ENCODE measurements at regions not wholly inside any gene's neighbourhood (a gene's known extent, or its start where the extent isn't known, plus 50 kb on each side); places are given as distances from the start of the nearest gene placed in this dataset.

DNA sequence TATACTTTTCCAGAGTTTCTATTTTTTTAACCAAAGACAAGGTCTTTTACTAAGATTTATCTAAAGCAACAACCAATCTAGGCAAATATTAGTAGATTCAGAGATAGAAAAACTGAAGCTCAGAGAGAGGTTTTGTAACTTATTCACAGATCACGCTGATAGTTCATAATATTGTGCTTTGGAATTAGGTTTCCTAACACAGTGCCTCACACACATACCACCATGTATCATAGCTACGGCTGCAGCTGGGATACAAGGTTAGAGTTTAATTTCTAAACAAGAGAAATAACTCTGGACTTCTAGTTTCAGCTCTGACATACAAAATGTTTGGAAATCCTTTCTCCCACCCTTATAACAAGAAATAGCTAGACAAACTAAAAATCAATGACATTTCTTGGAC lies 565.7 kb downstream of the PYDC2 start:
- TF ChIP-seq, protein P1, sequence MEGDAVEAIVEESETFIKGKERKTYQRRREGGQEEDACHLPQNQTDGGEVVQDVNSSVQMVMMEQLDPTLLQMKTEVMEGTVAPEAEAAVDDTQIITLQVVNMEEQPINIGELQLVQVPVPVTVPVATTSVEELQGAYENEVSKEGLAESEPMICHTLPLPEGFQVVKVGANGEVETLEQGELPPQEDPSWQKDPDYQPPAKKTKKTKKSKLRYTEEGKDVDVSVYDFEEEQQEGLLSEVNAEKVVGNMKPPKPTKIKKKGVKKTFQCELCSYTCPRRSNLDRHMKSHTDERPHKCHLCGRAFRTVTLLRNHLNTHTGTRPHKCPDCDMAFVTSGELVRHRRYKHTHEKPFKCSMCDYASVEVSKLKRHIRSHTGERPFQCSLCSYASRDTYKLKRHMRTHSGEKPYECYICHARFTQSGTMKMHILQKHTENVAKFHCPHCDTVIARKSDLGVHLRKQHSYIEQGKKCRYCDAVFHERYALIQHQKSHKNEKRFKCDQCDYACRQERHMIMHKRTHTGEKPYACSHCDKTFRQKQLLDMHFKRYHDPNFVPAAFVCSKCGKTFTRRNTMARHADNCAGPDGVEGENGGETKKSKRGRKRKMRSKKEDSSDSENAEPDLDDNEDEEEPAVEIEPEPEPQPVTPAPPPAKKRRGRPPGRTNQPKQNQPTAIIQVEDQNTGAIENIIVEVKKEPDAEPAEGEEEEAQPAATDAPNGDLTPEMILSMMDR (IDR thresholded peaks at IDR 0.05; ENCODE audit: low read depth, low read length, missing control alignments) = no peak
- no peak overlapping the region for H3K4me3 ChIP-seq (ENCODE audit: low read depth, low read length)
- in situ Hi-C loops (cut with HindIII; ENCODE audit: low sequenced_read_pairs) = no loop called here
- DNase-seq (ENCODE audit: low read depth) = no peak

GRCh38 chr3:192031941-192032340 lies 571.0 kb downstream of the PYDC2 start:
- H3K4me3 ChIP-seq (ENCODE audit: low read depth, low read length) = no peak overlapping the region
- DNase-seq (ENCODE audit: low read depth) = no peak
- in situ Hi-C loops (cut with HindIII; ENCODE audit: low sequenced_read_pairs) = no loop called here
- TF ChIP-seq, protein P1 (IDR thresholded peaks at IDR 0.05; ENCODE audit: low read depth, low read length, missing control alignments) = no peak

DNA sequence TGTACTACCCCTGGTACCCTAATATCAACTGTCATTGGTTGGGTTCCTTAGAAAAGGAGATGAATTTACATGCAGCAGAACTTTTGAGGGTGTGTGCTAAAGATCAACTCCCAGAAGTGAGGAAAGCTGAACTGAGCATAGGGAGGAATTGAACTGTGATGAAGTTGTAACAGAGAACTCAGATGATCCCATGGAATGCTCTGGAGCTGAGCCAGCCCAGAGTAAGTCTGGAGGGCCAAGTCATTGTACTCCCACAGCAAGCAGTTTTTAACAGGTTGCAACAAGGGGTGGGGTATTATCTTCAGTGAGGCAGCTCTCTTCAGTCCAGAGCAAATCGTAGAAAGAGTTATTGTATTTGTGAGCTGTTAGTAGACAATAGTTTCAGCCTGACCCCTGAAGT lies 572.3 kb downstream of the PYDC2 start:
- in situ Hi-C loops (cut with HindIII; ENCODE audit: low sequenced_read_pairs) = no loop called here
- DNase-seq (ENCODE audit: low read depth) = peak; percentile 18
- TF ChIP-seq, protein P1 (IDR thresholded peaks at IDR 0.05; ENCODE audit: low read depth, low read length, missing control alignments) = no peak
- H3K4me3 ChIP-seq (ENCODE audit: low read depth, low read length) = no peak overlapping the region

DNA sequence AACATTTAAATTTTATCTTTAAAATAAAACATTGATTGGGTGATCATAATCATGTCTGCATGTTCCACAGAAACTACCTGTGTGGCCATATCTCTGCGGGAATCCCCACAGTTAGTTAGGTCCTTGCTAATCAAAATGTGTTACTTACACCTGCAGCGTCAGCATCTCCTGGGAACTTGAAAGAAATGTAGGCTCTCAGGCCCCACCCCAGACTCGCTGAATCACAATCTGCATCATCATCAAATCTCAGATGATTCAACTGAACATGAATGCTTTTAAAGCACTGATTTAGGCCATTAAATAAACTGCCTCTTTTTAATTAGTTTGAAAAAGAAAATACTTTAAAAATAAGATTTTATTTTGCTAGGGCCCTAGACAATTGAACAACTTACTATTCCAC lies 577.8 kb downstream of the PYDC2 start:
- TF ChIP-seq, protein P1 (IDR thresholded peaks at IDR 0.05; ENCODE audit: low read depth, low read length, missing control alignments) = no peak
- H3K4me3 ChIP-seq (ENCODE audit: low read depth, low read length) = no peak overlapping the region
- in situ Hi-C loops (cut with HindIII; ENCODE audit: low sequenced_read_pairs) = no loop called here
- no peak for DNase-seq (ENCODE audit: low read depth)

DNA sequence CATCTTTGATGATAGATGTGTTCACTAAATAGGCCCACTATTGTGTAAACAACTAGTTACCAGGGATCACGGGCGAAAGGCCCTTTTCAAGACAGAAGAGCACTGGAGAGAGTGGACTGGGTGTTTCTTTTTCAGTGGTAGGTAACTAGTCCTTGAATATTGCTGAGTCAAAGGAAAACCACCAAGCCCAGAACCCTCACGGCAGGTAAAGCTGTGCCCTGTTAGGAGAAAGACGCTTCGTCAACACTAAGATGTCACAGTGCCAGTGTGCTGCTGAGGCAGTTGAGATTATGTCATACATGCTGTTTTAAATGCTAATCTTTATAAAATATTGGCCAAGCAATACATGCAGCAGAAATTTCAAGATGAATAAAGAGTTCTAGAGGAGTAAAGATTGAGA lies 578.6 kb downstream of the PYDC2 start:
- TF ChIP-seq, protein P1 (IDR thresholded peaks at IDR 0.05; ENCODE audit: low read depth, low read length, missing control alignments) = no peak
- in situ Hi-C loops (cut with HindIII; ENCODE audit: low sequenced_read_pairs) = no loop called here

DNA sequence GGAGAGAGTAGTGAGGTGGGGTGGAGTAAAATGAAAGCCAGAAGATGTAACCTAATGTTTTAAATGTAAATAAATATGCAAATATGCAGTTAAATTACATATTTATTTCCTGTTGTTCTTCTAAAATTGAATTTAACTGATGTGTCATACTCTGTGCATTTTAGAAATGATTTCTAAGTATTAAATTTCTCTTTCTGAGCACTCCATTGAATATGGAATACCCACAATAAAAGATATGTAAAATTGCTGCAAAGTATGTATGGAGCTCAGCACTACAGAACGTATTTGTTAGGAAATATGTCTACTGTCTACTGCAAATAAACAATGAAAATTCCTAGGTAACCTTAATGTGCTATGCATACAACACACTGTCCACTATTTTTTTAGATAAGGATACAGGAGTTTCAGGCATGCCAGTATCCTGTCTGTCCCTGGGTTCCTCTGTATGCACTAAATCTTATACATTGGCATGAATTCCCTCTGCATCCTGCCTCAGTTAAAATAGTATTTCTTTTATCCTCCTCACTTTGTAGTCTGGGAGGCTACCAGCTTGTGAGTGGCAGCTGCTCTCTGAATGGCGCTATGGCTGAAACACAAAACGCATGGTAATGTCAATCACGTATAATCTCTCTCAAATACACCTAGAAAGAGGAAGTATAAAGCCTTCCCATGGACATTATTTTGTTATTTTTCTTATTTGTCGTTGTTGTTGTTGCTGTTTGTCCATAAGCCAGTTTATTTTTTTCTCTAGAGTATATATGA lies 579.5 kb downstream of the PYDC2 start:
- TF ChIP-seq, protein P1 (IDR thresholded peaks at IDR 0.05; ENCODE audit: low read depth, low read length, missing control alignments) = no peak
- in situ Hi-C loops (cut with HindIII; ENCODE audit: low sequenced_read_pairs) = no loop called here
- no peak overlapping the region for H3K4me3 ChIP-seq (ENCODE audit: low read depth, low read length)
- DNase-seq (ENCODE audit: low read depth) = no peak

More for the DNA sequence above, 578.6 kb downstream of the PYDC2 start:
- no peak overlapping the region for H3K4me3 ChIP-seq (ENCODE audit: low read depth, low read length)
- DNase-seq (ENCODE audit: low read depth) = no peak
